ENCODE measurements at regions not wholly inside any gene's neighbourhood (a gene's known extent, or its start where the extent isn't known, plus 50 kb on each side); places are given as distances from the start of the nearest gene placed in this dataset.
"Not testable (repeated sequence)": the region's sequence is repeated elsewhere in the genome, so short reads cannot be mapped to it uniquely, and the experiment has no call there.

DNA sequence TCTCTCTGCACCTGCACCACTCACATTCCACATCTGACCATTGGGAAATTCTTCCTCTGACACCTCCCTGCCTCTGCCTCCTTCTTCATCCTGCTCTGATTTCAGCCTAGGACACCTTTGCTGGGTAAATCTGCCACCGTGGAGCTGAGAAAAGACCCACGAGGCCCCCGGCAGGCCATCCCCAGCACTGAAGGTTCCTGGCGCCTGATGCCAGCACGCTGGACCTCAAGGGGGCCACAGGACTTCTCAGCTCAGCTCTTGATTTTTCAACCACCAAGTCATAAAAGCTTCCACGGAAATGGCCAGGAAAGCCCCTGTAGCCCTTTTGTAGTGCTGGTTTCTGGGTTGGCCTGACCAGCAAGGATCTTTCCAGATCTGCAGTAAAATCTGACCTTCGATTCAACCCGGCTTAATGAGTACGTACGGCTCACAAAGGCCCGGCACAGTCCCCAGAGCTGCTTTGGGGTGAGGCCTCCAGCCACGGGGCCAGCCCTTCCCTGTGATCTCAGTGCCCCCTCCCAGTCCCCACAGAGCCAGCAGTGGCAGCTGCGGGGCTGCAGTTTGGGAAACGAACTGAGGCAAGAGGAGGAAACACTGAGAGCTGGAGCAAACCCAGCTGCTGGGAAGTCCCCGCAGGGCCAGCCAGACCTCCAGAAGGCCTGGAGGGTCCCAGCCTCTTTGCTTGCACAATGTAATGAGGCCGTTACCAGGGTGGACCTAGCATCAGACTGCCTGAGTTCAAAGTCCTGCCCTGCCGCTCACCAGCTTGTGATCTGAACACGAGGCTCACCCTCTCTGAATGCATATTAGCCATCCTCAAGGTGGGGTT lies 157.5 kb downstream of the BMP7 start:
- H3K4me1 ChIP-seq (ENCODE audit: insufficient read depth, low read length, poor library complexity, severe bottlenecking), result no peaks in the 10 kb centered on the region
- no peaks in the 10 kb centered on the region for H3K36me3 ChIP-seq (ENCODE audit: insufficient read depth, low read length, poor library complexity, severe bottlenecking)
- H3K9me3 ChIP-seq (ENCODE audit: low read depth, low read length, poor library complexity, severe bottlenecking), result no peaks in the 10 kb centered on the region
- ChIA-PET CTCF (no interaction called here), POLR2A (ENCODE audit: low non-redundant PET) (no interaction called here)
- H3K4me3 ChIP-seq (ENCODE audit: low read depth, low read length, poor library complexity, severe bottlenecking), result no peak overlapping the region
- H3K27me3 ChIP-seq (replicated peaks; ENCODE audit: insufficient read depth, low read depth, low read length, poor library complexity), result peaks cover 21% of the 10 kb centered on the region
- intact Hi-C loops (cut with micrococcal nuclease; ENCODE audit: unreplicated experiment), result no loop called here
- no TSS peak for BruUV-seq (replicated peaks)
- no peak for DNase-seq (ENCODE audit: low spot score)
- TF ChIP-seq CTCF (conservative IDR thresholded peaks at IDR 0.05; ENCODE audit: low read depth, low read length), result no peak
- TF ChIP-seq EZH2 (IDR thresholded peaks at IDR 0.05; ENCODE audit: borderline replicate concordance, low read depth, low read length, poor library complexity, severe bottlenecking), result no peak
- no peak overlapping the region for H3K27ac ChIP-seq (ENCODE audit: low read depth, low read length, poor library complexity, severe bottlenecking)

DNA sequence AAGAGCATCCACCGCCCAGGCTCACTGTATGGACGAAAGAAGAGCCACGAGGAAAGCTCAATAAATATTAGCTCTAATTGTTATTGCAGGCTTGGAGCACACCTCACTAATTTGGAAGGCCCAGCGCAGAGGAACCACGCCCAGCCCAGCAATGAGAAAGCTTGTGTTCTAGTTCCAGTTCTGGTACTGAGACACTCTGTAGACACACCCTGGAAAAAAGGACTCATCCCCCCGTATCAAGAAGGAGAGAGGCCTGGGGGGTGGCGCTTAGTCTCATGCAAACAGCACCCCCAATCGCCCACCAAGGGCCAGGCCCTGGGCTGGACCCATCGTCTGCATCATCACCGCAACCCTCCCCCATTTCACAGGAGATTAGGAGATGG lies 156.9 kb downstream of the BMP7 start:
- ChIA-PET POLR2A (ENCODE audit: low non-redundant PET) (no interaction called here), CTCF (no interaction called here)
- Histone ChIP-seq H3K4me1 (ENCODE audit: insufficient read depth, low read length, poor library complexity, severe bottlenecking) (no peaks in the 10 kb centered on the region), H3K27me3 (replicated peaks; ENCODE audit: insufficient read depth, low read depth, low read length, poor library complexity) (peaks cover 18% of the 10 kb centered on the region), H3K9me3 (ENCODE audit: low read depth, low read length, poor library complexity, severe bottlenecking) (no peaks in the 10 kb centered on the region), H3K36me3 (ENCODE audit: insufficient read depth, low read length, poor library complexity, severe bottlenecking) (no peaks in the 10 kb centered on the region), H3K27ac (ENCODE audit: low read depth, low read length, poor library complexity, severe bottlenecking) (no peak overlapping the region), H3K4me3 (ENCODE audit: low read depth, low read length, poor library complexity, severe bottlenecking) (no peak overlapping the region)
- no peak for TF ChIP-seq CTCF (conservative IDR thresholded peaks at IDR 0.05; ENCODE audit: low read depth, low read length)
- TF ChIP-seq EZH2 (IDR thresholded peaks at IDR 0.05; ENCODE audit: borderline replicate concordance, low read depth, low read length, poor library complexity, severe bottlenecking), result no peak
- DNase-seq (ENCODE audit: low spot score), result no peak
- intact Hi-C loops (cut with micrococcal nuclease; ENCODE audit: unreplicated experiment), result no loop called here
- no TSS peak for BruUV-seq (replicated peaks)

- H3K36me3 ChIP-seq (ENCODE audit: insufficient read depth, low read length, poor library complexity, severe bottlenecking); H3K9me3 ChIP-seq (ENCODE audit: low read depth, low read length, poor library complexity, severe bottlenecking); H3K27me3 ChIP-seq (replicated peaks; ENCODE audit: insufficient read depth, low read depth, low read length, poor library complexity); H3K4me3 ChIP-seq (ENCODE audit: low read depth, low read length, poor library complexity, severe bottlenecking); H3K27ac ChIP-seq (ENCODE audit: low read depth, low read length, poor library complexity, severe bottlenecking); BruUV-seq (replicated peaks); DNase-seq (ENCODE audit: low spot score); H3K4me1 ChIP-seq (ENCODE audit: insufficient read depth, low read length, poor library complexity, severe bottlenecking); POLR2A ChIA-PET (ENCODE audit: low non-redundant PET); intact Hi-C loops (cut with micrococcal nuclease; ENCODE audit: unreplicated experiment); CTCF ChIA-PET: not testable (repeated sequence)
These were observed 156.1 kb downstream of the BMP7 start for GRCh38 chr20:57110121-57111027.
